Middle frontal gyrus (tissue), 1 donor: ENCODE measurements at regions not wholly inside any gene's neighbourhood (a gene's known extent, or its start where the extent isn't known, plus 50 kb on each side); places are given as distances from the start of the nearest gene placed in this dataset.
A peak's percentile ranks its signal among the peaks of the same experiment; 100 is the strongest.

ENCODE experiments used
- DNase-seq: peaks from one replicate; pipeline ENCODE4 v3.0.0-alpha.2; 2015; ENCODE audit warnings: low spot score; ENCODE audit errors: extremely low spot score

GRCh38 chr5:57693488-57694305, 211.1 kb upstream of the ACTBL2 start:
- no peak for DNase-seq

GRCh38 chr5:57692582-57693487, 210.2 kb upstream of the ACTBL2 start:
- DNase-seq = peak; percentile 57

- DNase-seq = no peak
Measured at GRCh38 chr5:57690724-57691123, 208.1 kb upstream of the ACTBL2 start.

DNA sequence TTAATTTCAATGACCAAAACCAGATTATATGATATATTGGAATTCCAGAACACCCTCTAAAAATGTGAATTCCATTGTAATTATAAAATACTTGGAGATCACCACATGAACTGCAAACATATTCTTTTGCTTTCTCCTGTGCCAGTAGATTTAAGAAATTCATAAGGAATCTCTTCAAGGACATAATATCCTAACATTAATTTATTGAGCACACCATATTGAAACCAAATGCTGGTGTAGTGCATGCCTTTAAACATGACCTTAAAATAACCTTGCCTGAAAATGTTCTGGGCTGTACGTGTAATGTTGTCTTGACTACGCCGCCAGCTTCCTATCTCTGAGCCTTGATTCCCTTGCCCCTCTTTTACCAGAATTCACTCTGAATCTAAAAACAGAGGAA, 205.0 kb upstream of the ACTBL2 start:
- no peak for DNase-seq

DNA sequence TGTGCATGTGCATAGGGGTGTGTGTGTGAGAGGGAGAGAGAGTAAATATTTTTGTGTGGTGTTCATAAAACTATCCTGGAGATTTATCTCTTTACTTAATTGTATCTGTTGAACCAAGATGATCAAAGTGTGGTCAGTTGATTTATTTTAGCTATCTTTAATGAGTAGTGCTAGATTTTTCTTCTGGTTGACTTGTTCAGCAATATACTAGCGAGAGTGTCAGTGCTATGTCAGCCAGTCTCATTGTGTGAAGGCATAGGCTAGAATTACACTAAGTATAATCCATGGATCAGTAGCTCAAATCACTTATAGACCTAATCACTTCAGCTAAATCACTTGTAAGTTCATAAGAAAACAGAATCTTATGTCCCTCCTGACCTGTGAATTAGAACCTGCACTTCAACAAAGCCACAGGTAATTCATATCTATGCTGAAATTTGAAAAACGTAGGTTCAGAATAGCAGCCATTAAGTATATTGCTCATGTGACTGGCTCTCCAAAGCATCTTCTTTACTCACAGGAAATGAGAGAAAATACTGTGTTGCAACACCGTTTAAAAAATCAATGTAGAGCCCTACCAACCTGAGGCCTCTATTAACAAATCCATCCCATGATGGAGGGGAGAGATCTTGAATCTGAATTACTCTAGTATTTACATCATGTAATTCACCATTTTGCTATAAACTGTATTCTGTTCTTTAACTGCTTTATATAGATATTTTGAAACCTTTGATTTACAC, 203.1 kb upstream of the ACTBL2 start:
- DNase-seq = no peak

DNA sequence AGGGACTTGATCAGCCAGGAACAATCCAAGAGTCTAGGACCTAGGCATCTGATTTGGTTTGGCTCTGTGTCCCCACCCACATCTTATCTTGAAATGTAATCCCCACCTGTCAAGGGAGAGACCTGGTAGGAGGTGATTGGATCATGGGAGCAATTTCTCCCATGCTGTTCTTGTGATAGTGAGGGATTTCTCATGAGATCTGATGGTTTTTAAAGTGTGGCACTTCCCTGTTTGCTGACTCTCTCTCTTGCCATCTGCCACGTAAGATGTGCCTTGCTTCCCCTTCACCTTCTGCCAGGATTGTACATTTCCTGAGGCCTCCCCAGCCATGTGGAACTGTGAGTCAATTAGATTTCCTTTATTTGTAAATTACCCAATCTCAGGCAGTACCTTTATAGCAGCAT, 201.7 kb upstream of the ACTBL2 start:
- DNase-seq = no peak

DNA sequence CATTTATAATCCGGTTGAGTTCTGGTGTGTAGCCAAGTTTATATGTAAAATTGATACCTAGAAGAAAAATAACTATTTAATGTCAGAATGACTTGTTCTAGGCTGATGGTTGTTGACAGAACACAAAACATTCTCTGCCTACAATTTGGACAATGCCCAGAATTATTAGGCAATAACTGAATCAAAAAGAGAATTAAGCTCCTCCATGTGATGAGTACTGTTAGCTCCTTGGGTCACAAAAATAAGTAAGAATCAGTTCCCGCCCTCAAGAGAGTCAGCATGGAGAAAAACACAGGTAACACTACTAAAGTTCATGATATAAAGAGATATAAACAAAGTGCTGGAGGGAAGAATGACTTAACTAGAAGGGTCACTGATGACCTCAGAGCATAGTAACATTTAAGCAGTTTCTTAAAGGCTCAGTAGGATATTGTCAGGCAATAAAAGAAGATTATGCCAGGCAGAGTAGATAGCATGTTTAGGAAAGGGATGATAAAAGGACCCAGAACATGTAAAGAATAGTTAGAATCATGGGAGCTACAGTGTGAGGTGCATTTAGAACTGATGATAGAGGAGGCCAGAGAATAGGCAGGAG, 200.5 kb upstream of the ACTBL2 start:
- no peak for DNase-seq

DNA sequence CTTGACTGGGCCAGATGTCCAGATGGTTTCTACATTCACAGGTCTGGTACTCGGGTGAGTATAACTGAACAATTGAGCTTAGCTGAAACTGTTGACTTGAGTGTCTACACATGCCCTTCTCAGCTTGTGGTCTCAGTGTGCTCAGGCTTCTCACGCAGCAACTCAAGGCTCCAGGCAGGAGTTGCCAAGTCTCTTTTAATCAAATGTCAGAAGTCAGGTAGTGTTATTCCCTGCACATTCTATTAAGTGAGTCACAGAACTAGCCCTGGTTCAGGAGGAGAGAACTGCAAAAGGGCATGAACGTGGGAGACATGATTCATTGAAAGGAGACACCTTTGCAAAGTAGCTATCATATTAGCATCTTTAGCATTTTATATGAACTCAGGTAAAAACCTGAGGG, 199.3 kb upstream of the ACTBL2 start:
- DNase-seq = no peak

GRCh38 chr5:57680686-57681085, 198.1 kb upstream of the ACTBL2 start:
- DNase-seq = no peak

GRCh38 chr5:57677235-57677634, 194.6 kb upstream of the ACTBL2 start:
- no peak for DNase-seq

GRCh38 chr5:57676222-57677098, 193.8 kb upstream of the ACTBL2 start:
- no peak for DNase-seq

GRCh38 chr5:57675236-57675635, 192.6 kb upstream of the ACTBL2 start:
- no peak for DNase-seq

DNA sequence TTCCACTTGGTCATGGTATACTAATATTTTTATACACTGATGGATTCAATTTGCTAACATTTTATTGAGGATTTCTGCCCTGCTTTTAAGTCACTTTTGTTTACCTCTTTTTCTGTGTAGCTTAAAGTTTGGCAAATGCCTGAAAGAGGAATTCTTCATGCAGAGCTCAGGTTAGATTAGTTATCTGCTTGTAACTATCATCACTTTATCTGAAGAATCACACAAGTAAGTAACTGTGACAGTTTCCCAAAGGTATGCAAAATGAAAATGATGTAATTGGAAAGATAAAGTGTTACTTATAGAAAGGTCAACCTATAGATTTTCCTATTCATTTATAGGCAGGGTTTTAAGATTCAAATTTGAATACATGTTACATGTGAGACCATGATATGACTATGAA, 188.8 kb upstream of the ACTBL2 start:
- DNase-seq = no peak

- no peak for DNase-seq
Measured at GRCh38 chr5:57666582-57666981, 184.0 kb upstream of the ACTBL2 start.

DNA sequence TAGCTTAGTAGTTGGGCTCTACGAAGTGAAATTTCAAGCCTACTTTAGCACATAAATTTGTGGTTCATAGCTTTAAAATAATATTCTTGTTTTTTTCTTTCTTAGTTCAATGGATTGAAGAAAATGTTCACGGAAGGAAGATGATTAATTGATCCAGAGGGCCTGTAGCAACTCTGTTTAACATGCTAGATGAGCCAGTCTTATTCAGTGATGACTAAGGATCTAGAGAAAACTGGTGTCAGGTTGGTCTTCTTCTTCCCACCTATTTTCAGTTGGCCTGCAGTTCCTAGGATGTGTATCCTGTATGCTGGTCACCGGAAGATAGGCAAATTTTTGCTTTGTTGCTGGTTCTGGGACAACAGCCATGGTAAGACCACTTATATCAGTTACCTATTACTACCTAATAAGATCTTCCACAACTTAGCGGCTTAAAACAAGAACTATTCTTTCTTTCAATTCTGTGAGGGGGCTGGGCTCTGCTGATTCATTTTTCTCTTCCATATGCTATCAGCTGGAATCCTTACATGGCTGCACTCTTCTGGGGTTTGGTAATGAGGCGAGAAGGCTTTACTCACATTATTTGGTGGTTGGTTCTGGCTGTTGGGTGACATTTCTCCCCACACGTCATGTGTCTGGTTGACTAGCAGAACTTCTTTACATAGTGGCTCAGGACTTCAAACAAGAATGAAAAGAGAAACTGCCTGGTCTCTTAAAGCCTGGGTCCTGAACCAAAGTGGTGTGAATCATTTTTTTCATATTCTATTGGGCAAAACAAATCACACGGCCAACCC, 182.7 kb upstream of the ACTBL2 start:
- DNase-seq = no peak

DNA sequence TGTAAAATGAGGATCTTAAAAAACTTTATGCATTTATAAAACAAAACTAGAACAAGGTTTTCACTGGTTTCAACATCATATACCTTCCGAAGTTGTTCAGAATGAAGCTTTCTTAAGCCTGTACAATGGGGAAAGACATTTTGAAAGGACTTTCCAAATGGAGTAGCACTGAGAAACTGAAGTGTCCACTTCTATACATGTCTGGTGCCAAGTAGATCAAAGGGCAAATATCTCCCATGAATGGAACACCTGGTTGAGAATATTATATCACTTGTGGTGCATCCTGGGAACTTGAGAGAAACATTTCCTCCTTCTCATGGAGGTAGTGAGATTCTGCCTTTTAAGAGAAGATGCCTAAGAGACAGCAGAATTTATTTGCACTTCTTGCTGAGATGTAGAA, 182.1 kb upstream of the ACTBL2 start:
- no peak for DNase-seq

DNA sequence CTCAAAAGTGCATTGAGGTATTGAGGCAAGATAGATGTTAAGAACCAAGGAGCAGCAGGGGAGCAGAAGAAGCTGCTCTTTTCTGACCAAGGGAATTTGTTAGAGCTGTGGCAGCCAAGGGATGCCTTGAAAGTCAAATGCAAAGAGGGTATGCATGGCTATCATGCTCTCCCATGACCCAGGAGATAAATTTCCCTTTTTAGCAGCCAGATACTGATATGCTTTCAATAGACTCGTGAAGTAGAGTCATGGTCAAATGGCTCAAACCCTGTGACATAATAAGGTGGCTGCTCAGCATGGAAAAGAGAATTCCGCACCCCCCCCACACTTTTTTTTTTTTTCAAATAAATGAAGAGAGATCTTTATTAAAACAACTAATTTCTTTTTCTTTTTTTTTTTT, 180.9 kb upstream of the ACTBL2 start:
- no peak for DNase-seq

- DNase-seq = no peak
Measured at GRCh38 chr5:57662991-57663390, 180.4 kb upstream of the ACTBL2 start.

GRCh38 chr5:57659886-57660285, 177.3 kb upstream of the ACTBL2 start:
- DNase-seq = no peak

DNA sequence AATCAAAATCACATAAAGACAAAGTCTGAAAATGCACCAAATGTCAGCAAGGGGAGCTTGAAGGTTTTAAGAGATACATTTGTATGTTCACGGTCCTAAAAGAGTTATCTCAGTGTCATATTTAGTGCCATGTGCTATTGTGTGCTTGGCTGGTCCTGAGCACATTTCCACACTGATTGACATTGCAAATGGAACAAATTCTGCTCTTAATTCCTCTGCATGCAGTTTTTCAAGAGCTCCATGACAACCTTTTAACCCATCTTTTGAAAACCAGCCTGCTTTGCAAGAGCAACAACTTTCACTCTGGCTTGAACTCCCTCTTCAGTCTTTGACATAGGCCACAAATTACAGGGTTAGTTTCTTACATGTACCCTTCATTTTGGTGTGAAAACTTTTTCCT, 175.4 kb upstream of the ACTBL2 start:
- DNase-seq = no peak
